Right cardiac atrium (tissue), 5 donors: ENCODE measurements at regions not wholly inside any gene's neighbourhood (a gene's known extent, or its start where the extent isn't known, plus 50 kb on each side); places are given as distances from the start of the nearest gene placed in this dataset.

ENCODE experiments used
- ATAC-seq, 2 donors: fragments of 200-7000 bp; cut with Tn5 transposase; one replicate each; pipeline versions ENCODE4 v1.8.0 to v1.9.1; 2020; ENCODE audit warnings: moderate library complexity in 2 of 2, mild to moderate bottlenecking in 1 of 2
- DNase-seq, 3 donors: peaks; one replicate each; pipeline ENCODE4 v3.0.0-alpha.2; 2020
- H3K27ac ChIP-seq: one replicate; pipeline ENCODE4 v1.5.1; 2013; ENCODE audit warnings: mild to moderate bottlenecking, low read length, control low read depth, moderate library complexity
- H3K27me3 ChIP-seq: one replicate; pipeline ENCODE4 v1.6.1; 2013; ENCODE audit not compliant: control insufficient read depth, insufficient read depth
- H3K4me1 ChIP-seq: one replicate; pipeline ENCODE4 v1.6.1; 2013; ENCODE audit warnings: low read length; ENCODE audit not compliant: control insufficient read depth, insufficient read depth
- H3K4me3 ChIP-seq: one replicate; pipeline ENCODE4 v1.5.1; 2013; ENCODE audit warnings: low read length, control low read depth
- H3K9me3 ChIP-seq: one replicate; pipeline ENCODE4 v1.6.1; 2013; ENCODE audit warnings: low read length; ENCODE audit not compliant: control insufficient read depth
- WGBS: extraction: QIAGEN DNeasy Blood & Tissue Kit; methylation state at CpG from one replicate; pipeline ENCODE4 v1.1.7; 2013; 5-methylcytosine and 5-hydroxymethylcytosine counted together
- intact Hi-C, 4 donors: fragments of 100-400 bp; cut with DNase I; formaldehyde crosslinking; loops; one replicate each; pipeline versions ENCODE4 v1.11.0 to v1.14.0; 2022 to 2023
- donor health status: healthy with polysubstance abuse.
- donor health status: DM: no; HTN: yes; CAD: no.
- donor health status: DM: no; HTN: no; CAD: no.
- donor health status: DM: no; HTN: yes; CAD: no; lungs with severe emphysema.
- donor health status: DM: yes; HTN: yes; CAD: no.

- intact Hi-C loops: no loop called here
- Histone ChIP-seq H3K27me3 (no peaks in the 10 kb centered on the region), H3K4me1 (no peaks in the 10 kb centered on the region), H3K4me3 (no peak overlapping the region), H3K9me3 (no peaks in the 10 kb centered on the region), H3K27ac (no peak overlapping the region)
- ATAC-seq: no peak
- DNase-seq: no peak
- 76% methylated on average over 2 of the region's 2 CpGs for WGBS
Observed at GRCh38 chr13:91278888-91279287, 68.6 kb upstream of the MIR17HG start.

- 31% methylated on average over 2 of the region's 2 CpGs for WGBS
- H3K4me3 ChIP-seq: no peak overlapping the region
- H3K27ac ChIP-seq: no peak overlapping the region
- no peaks in the 10 kb centered on the region for H3K9me3 ChIP-seq
- ATAC-seq (no peak), DNase-seq (no peak)
- H3K27me3 ChIP-seq: no peaks in the 10 kb centered on the region
- intact Hi-C loops: no loop called here
- H3K4me1 ChIP-seq: no peaks in the 10 kb centered on the region
Observed at GRCh38 chr13:91280801-91281200, 66.7 kb upstream of the MIR17HG start.

GRCh38 chr13:91284335-91284734, 63.2 kb upstream of the MIR17HG start:
- no peaks in the 10 kb centered on the region for H3K9me3 ChIP-seq
- H3K4me1 ChIP-seq: no peaks in the 10 kb centered on the region
- no peak overlapping the region for H3K27ac ChIP-seq
- ATAC-seq (no peak), DNase-seq (no peak)
- 93% methylated on average over 10 of the region's 10 CpGs for WGBS
- H3K27me3 ChIP-seq: no peaks in the 10 kb centered on the region
- H3K4me3 ChIP-seq: no peak overlapping the region
- intact Hi-C loops: no loop called here

- DNase-seq (no peak), ATAC-seq (no peak)
- H3K4me1 ChIP-seq: no peaks in the 10 kb centered on the region
- no peaks in the 10 kb centered on the region for H3K27me3 ChIP-seq
- WGBS: 89% methylated on average over 1 of the region's 1 CpG
- H3K27ac ChIP-seq: no peak overlapping the region
- intact Hi-C loops: no loop called here
- no peak overlapping the region for H3K4me3 ChIP-seq
- H3K9me3 ChIP-seq: no peaks in the 10 kb centered on the region
Observed at GRCh38 chr13:91286317-91286716, 61.2 kb upstream of the MIR17HG start.

GRCh38 chr13:91291078-91291477, 56.4 kb upstream of the MIR17HG start:
- H3K4me1 ChIP-seq: no peaks in the 10 kb centered on the region
- no peak for ATAC-seq
- H3K4me3 ChIP-seq: no peak overlapping the region
- no peaks in the 10 kb centered on the region for H3K27me3 ChIP-seq
- no peaks in the 10 kb centered on the region for H3K9me3 ChIP-seq
- no peak for DNase-seq
- intact Hi-C loops: no loop called here
- H3K27ac ChIP-seq: no peak overlapping the region
- WGBS: 56% methylated on average over 2 of the region's 2 CpGs

GRCh38 chr13:91292630-91293221, 54.8 kb upstream of the MIR17HG start:
- 68% methylated on average over 7 of the region's 7 CpGs for WGBS

GRCh38 chr13:91295712-91296410, 51.6 kb upstream of the MIR17HG start:
- no peak overlapping the region for H3K27ac ChIP-seq
- no peak overlapping the region for H3K4me3 ChIP-seq
- DNase-seq (no peak), ATAC-seq (no peak)
- 82% methylated on average over 15 of the region's 15 CpGs for WGBS
- H3K27me3 ChIP-seq: no peaks in the 10 kb centered on the region
- no peaks in the 10 kb centered on the region for H3K9me3 ChIP-seq
- H3K4me1 ChIP-seq: no peaks in the 10 kb centered on the region
- intact Hi-C loops: no loop called here

More at GRCh38 chr13:91292630-91293221, 54.8 kb upstream of the MIR17HG start:
- Histone ChIP-seq H3K4me3 (no peak overlapping the region), H3K27me3 (no peaks in the 10 kb centered on the region), H3K9me3 (no peaks in the 10 kb centered on the region), H3K4me1 (no peaks in the 10 kb centered on the region), H3K27ac (no peak overlapping the region)
- DNase-seq (no peak), ATAC-seq (no peak)
- intact Hi-C loops: no loop called here

- DNase-seq (no peak), ATAC-seq (no peak)
- Histone ChIP-seq H3K27ac (no peak overlapping the region), H3K4me3 (no peak overlapping the region), H3K9me3 (no peaks in the 10 kb centered on the region), H3K27me3 (no peaks in the 10 kb centered on the region), H3K4me1 (no peaks in the 10 kb centered on the region)
- 48% methylated on average over 2 of the region's 2 CpGs for WGBS
- intact Hi-C loops: no loop called here
Observed at GRCh38 chr13:91297503-91297902, 50.0 kb upstream of the MIR17HG start.
